Stomach (tissue), 8 donors: ENCODE measurements at regions not wholly inside any gene's neighbourhood (a gene's known extent, or its start where the extent isn't known, plus 50 kb on each side); places are given as distances from the start of the nearest gene placed in this dataset.
A peak's percentile ranks its signal among the peaks of the same experiment; 100 is the strongest.
"Not testable (repeated sequence)": the region's sequence is repeated elsewhere in the genome, so short reads cannot be mapped to it uniquely, and the experiment has no call there.

ENCODE experiments used
- DNase-seq, 2 donors: peaks; one replicate each; pipeline versions ENCODE4 v3.0.0 to v3.0.0-alpha.2; 2013 to 2019
- H3K27ac ChIP-seq, 5 donors: fragments of 200-600 bp in 4 of 5; sonication (generic) in 4 of 5; one replicate each; pipeline ENCODE4 v1.5.1; 2013 to 2019; ENCODE audit warnings: mild to moderate bottlenecking in 1 of 5, moderate library complexity in 1 of 5
- H3K27me3 ChIP-seq, 3 donors: fragments of 200-600 bp; sonication (generic); one replicate each; pipeline ENCODE4 v1.5.1; 2017 to 2019; ENCODE audit warnings: mixed run types in 1 of 3
- H3K36me3 ChIP-seq, 4 donors: fragments of 200-600 bp; sonication (generic); 1 replicate in 3 of 4; 2 replicates in 1 of 4; pipeline ENCODE4 v1.5.1; 2016 to 2019
- H3K4me1 ChIP-seq, 4 donors: fragments of 200-600 bp; sonication (generic); one replicate each; pipeline ENCODE4 v1.5.1; 2016 to 2019
- H3K4me3 ChIP-seq, 4 donors: fragments of 200-600 bp; sonication (generic) in 3 of 4; one replicate each; pipeline ENCODE4 v1.5.1; 2016 to 2019; ENCODE audit warnings: mild to moderate bottlenecking in 1 of 4
- H3K9me3 ChIP-seq, 4 donors: fragments of 200-600 bp; sonication (generic); one replicate each; pipeline ENCODE4 v1.5.1; 2016 to 2019
- CTCF ChIP-seq, 7 experiments: fragments of 450-650 bp in 4 of 7; fragments of 200-600 bp in 3 of 7; sonication (generic) in 3 of 7; IDR thresholded peaks; one replicate each; pipeline ENCODE4 v1.5.1; 2016 to 2019; ENCODE audit warnings: antibody characterized with exemption in 7 of 7, control low read depth in 2 of 7, mild to moderate bottlenecking in 1 of 7
- EP300 ChIP-seq: sonication (generic); formaldehyde crosslinking; IDR thresholded peaks from one replicate; pipeline ENCODE4 v1.6.1; 2017; ENCODE audit warnings: antibody characterized with exemption
- POLR2A ChIP-seq, 4 donors: fragments of 450-650 bp; IDR thresholded peaks; one replicate each; pipeline ENCODE4 v1.6.1; 2016; ENCODE audit warnings: antibody characterized with exemption in 4 of 4, control low read depth in 2 of 4, mild to moderate bottlenecking in 1 of 4, moderate library complexity in 1 of 4
- POLR2AphosphoS5 ChIP-seq, 3 donors: sonication (generic); formaldehyde crosslinking; IDR thresholded peaks; one replicate each; pipeline ENCODE4 v1.6.1; 2016; ENCODE audit warnings: antibody characterized with exemption in 3 of 3
- WGBS, 5 donors: extraction: QIAGEN DNeasy Blood & Tissue Kit in 3 of 5; methylation state at CpG; one replicate each; pipeline versions ENCODE4 v1.1.5 to v1.1.7; 2013 to 2018; 5-methylcytosine and 5-hydroxymethylcytosine counted together
- intact Hi-C: fragments of 100-400 bp; cut with DNase I; formaldehyde crosslinking; loops from one replicate; pipeline ENCODE4 v1.15.1; 2023; ENCODE audit warnings: low total_unique reads
- donor health status: healthy with polysubstance abuse.
- donor health status: Bipolar disorder and iron deficiency.
- donor health status: healthy.

GRCh38 chr4:186829740-186830449 is 106.2 kb upstream of the FAT1 start:
- DNase-seq: no peak
- Histone ChIP-seq H3K27ac (no peak overlapping the region), H3K36me3 (no peaks in the 10 kb centered on the region), H3K27me3 (no peaks in the 10 kb centered on the region), H3K4me3 (no peak overlapping the region), H3K4me1 (no peaks in the 10 kb centered on the region), H3K9me3 (no peaks in the 10 kb centered on the region)
- intact Hi-C loops: no loop called here
- no peak for TF ChIP-seq POLR2A (IDR thresholded peaks at IDR 0.05)
- no peak for TF ChIP-seq EP300
- TF ChIP-seq POLR2AphosphoS5 (IDR thresholded peaks at IDR 0.05): no peak
- TF ChIP-seq CTCF (IDR thresholded peaks at IDR 0.05): no peak
- 41 to 49% (median 44%) methylated on average over 9 of the region's 9 CpGs for WGBS, 5 donors

- Histone ChIP-seq H3K27me3 (no peaks in the 10 kb centered on the region), H3K4me3 (no peak overlapping the region), H3K36me3 (no peaks in the 10 kb centered on the region), H3K4me1 (no peaks in the 10 kb centered on the region), H3K9me3 (no peaks in the 10 kb centered on the region), H3K27ac (no peak overlapping the region)
- DNase-seq: no peak
- TF ChIP-seq POLR2AphosphoS5 (IDR thresholded peaks at IDR 0.05) (no peak), CTCF (IDR thresholded peaks at IDR 0.05) (no peak), EP300 (no peak), POLR2A (IDR thresholded peaks at IDR 0.05) (no peak)
- intact Hi-C loops: no loop called here
- 79 to 97% (median 82%) methylated on average over 4 of the region's 4 CpGs for WGBS, 5 donors
Observed at GRCh38 chr4:186831574-186831973, 107.9 kb upstream of the FAT1 start.

GRCh38 chr4:186832906-186833305 is 109.2 kb upstream of the FAT1 start:
- intact Hi-C loops: no loop called here
- Histone ChIP-seq H3K4me3 (no peak overlapping the region), H3K36me3 (no peaks in the 10 kb centered on the region), H3K27me3 (no peaks in the 10 kb centered on the region), H3K4me1 (no peaks in the 10 kb centered on the region), H3K9me3 (no peaks in the 10 kb centered on the region), H3K27ac (no peak overlapping the region)
- no peak for DNase-seq
- TF ChIP-seq POLR2A (IDR thresholded peaks at IDR 0.05): no peak
- no peak for TF ChIP-seq CTCF (IDR thresholded peaks at IDR 0.05)
- TF ChIP-seq POLR2AphosphoS5 (IDR thresholded peaks at IDR 0.05): no peak
- WGBS, 5 donors: 22 to 44% (median 28%) methylated on average over 1 of the region's 1 CpG

- H3K27me3 ChIP-seq, H3K4me3 ChIP-seq, H3K27ac ChIP-seq, intact Hi-C loops, H3K4me1 ChIP-seq, DNase-seq, H3K9me3 ChIP-seq, H3K36me3 ChIP-seq: not testable (repeated sequence)
- WGBS, 5 donors: 83 to 95% (median 88%) methylated on average over 2 to 3 of the region's 3 CpGs
Observed at GRCh38 chr4:186837463-186837862, 113.8 kb upstream of the FAT1 start.

- Histone ChIP-seq H3K4me3 (no peak overlapping the region), H3K27me3 (no peaks in the 10 kb centered on the region), H3K36me3 (no peaks in the 10 kb centered on the region), H3K9me3 (no peaks in the 10 kb centered on the region), H3K4me1 (peaks cover 0 to under 1% (median 0%) of the 10 kb centered on the region in 4 donors), H3K27ac (peak overlapping the region in 1 of 5 donors; percentile 84)
- no peak for DNase-seq
- TF ChIP-seq CTCF (IDR thresholded peaks at IDR 0.05): no peak
- no peak for TF ChIP-seq EP300
- no peak for TF ChIP-seq POLR2AphosphoS5 (IDR thresholded peaks at IDR 0.05)
- TF ChIP-seq POLR2A (IDR thresholded peaks at IDR 0.05): no peak
- WGBS, 5 donors: 86 to 96% (median 95%) methylated on average over 2 of the region's 2 CpGs
- intact Hi-C loops: no loop called here
Observed at GRCh38 chr4:186838295-186838694, 114.6 kb upstream of the FAT1 start.
